Endodermal cell (in vitro differentiated cells): ENCODE measurements at regions not wholly inside any gene's neighbourhood (a gene's known extent, or its start where the extent isn't known, plus 50 kb on each side); places are given as distances from the start of the nearest gene placed in this dataset.
"Not testable (repeated sequence)": the region's sequence is repeated elsewhere in the genome, so short reads cannot be mapped to it uniquely, and the experiment has no call there.

ENCODE experiments used
- DNase-seq: peaks from one replicate; pipeline ENCODE4 v3.0.0-alpha.2; 2017
- H3K27ac ChIP-seq: 2 replicates; pipeline ENCODE4 v1.5.1; 2013; ENCODE audit warnings: mild to moderate bottlenecking, low read depth, low read length, moderate library complexity
- H3K27me3 ChIP-seq: 2 replicates; pipeline ENCODE4 v1.6.1; 2013; ENCODE audit warnings: mild to moderate bottlenecking, low read length, moderate library complexity; ENCODE audit not compliant: insufficient read depth, control insufficient read depth, poor library complexity, severe bottlenecking
- H3K36me3 ChIP-seq: 2 replicates; pipeline ENCODE4 v1.7.0; 2013; ENCODE audit warnings: mild to moderate bottlenecking, low read length, moderate library complexity; ENCODE audit not compliant: control insufficient read depth, insufficient read depth
- H3K4me1 ChIP-seq: one replicate; pipeline ENCODE4 v1.7.0; 2013; ENCODE audit warnings: low read length; ENCODE audit not compliant: control insufficient read depth, insufficient read depth
- H3K4me3 ChIP-seq: 2 replicates; pipeline ENCODE4 v1.5.1; 2013; ENCODE audit warnings: mild to moderate bottlenecking, low read length, moderate library complexity
- H3K9ac ChIP-seq: 2 replicates; pipeline ENCODE4 v1.6.1; 2013; ENCODE audit warnings: mild to moderate bottlenecking, low read length, moderate library complexity; ENCODE audit not compliant: poor library complexity, severe bottlenecking; ENCODE audit errors: extremely low read depth
- H3K9me3 ChIP-seq: 2 replicates; pipeline ENCODE4 v1.6.1; 2013; ENCODE audit warnings: mild to moderate bottlenecking, low read length, moderate library complexity; ENCODE audit not compliant: control insufficient read depth
- H3K27ac Mint-ChIP-seq: 2 replicates; pipeline ENCODE4 v1.8.0; 2020; ENCODE audit warnings: mixed read lengths
- H3K27me3 Mint-ChIP-seq: 2 replicates; pipeline ENCODE4 v1.8.0; 2021; ENCODE audit warnings: mild to moderate bottlenecking, mixed read lengths; ENCODE audit not compliant: insufficient read depth
- H3K36me3 Mint-ChIP-seq: 2 replicates; pipeline ENCODE4 v1.8.0; 2020; ENCODE audit warnings: low read depth, mixed read lengths
- H3K4me1 Mint-ChIP-seq: 2 replicates; pipeline ENCODE4 v1.8.0; 2020; ENCODE audit warnings: mixed read lengths
- H3K4me3 Mint-ChIP-seq: 2 replicates; pipeline ENCODE4 v1.8.0; 2020; ENCODE audit warnings: mild to moderate bottlenecking, moderate library complexity, mixed read lengths
- H3K9me3 Mint-ChIP-seq: 2 replicates; pipeline ENCODE4 v1.8.0; 2020; ENCODE audit warnings: mild to moderate bottlenecking, mixed read lengths
- WGBS, 2 experiments: methylation state at CpG; one replicate each; pipeline versions ENCODE4 v1.1.5 to v1.1.7; 2013; ENCODE audit warnings: missing lambda C conversion rate in 2 of 2, mixed read lengths in 1 of 2; ENCODE audit not compliant: insufficient coverage in 1 of 2, insufficient read length in 1 of 2; 5-methylcytosine and 5-hydroxymethylcytosine counted together
- TF ChIP-seq, protein P1 (sequence below): fragments of 200-600 bp; sonication (generic); conservative IDR thresholded peaks from 2 replicates; pipeline ENCODE4 v1.5.0; 2021; ENCODE audit warnings: antibody characterized with exemption, mild to moderate bottlenecking

DNA sequence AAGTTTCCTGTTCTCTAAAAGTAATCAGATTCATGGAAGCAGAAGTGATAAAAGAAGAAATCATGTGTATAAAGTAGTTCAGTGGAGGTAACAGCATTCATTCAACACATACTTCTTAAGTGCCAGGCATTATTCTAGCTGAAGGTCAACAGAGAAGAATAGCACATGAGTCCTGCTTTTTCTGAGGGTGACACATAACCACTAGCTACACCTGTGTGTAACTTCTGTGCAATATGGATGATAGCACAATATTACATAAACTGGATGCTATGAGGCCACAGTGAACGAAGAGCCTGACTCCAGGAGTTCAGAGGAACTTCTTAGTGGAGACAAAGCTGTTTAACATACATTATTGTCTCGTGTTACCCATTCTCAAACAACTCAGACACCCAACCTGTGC, 114.3 kb upstream of the PCED1B start:
- Histone ChIP-seq H3K9ac (no peak overlapping the region), H3K9me3 (no peaks in the 10 kb centered on the region), H3K36me3 (no peaks in the 10 kb centered on the region), H3K4me1 (peaks cover 19% of the 10 kb centered on the region), H3K27ac (no peak overlapping the region), H3K4me3 (peak overlapping the region; percentile 15), H3K27me3 (no peaks in the 10 kb centered on the region)
- Mint-ChIP-seq H3K4me1 (peaks cover 33% of the 10 kb centered on the region), H3K27ac (peak overlapping the region; percentile 78), H3K36me3 (no peaks in the 10 kb centered on the region), H3K9me3 (no peaks in the 10 kb centered on the region), H3K4me3 (no peak overlapping the region), H3K27me3 (no peaks in the 10 kb centered on the region)
- TF ChIP-seq, protein P1, sequence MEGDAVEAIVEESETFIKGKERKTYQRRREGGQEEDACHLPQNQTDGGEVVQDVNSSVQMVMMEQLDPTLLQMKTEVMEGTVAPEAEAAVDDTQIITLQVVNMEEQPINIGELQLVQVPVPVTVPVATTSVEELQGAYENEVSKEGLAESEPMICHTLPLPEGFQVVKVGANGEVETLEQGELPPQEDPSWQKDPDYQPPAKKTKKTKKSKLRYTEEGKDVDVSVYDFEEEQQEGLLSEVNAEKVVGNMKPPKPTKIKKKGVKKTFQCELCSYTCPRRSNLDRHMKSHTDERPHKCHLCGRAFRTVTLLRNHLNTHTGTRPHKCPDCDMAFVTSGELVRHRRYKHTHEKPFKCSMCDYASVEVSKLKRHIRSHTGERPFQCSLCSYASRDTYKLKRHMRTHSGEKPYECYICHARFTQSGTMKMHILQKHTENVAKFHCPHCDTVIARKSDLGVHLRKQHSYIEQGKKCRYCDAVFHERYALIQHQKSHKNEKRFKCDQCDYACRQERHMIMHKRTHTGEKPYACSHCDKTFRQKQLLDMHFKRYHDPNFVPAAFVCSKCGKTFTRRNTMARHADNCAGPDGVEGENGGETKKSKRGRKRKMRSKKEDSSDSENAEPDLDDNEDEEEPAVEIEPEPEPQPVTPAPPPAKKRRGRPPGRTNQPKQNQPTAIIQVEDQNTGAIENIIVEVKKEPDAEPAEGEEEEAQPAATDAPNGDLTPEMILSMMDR, result no peak
- no peak for DNase-seq
- 71 to 81% methylated on average over 1 of the region's 2 CpGs for WGBS, 2 experiments

DNA sequence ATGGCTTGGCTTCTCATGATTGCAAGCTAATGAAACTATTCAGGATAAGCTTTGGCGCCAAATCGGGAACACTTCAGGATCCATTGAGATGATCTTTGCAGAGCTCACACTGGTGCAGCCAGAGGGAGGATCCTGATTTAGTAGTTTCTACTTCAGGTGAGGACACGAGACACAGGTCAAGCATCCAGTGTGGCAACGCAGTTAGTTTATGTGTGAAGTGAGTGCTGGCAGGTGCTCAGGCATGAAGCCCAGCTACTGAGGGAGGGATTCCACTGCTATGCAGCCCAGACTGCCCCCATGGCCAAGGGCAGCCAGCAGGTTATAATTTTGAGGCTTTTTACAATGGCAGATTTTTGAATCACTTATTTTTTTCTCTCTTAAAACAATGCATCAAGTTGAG, 113.5 kb upstream of the PCED1B start:
- no peaks in the 10 kb centered on the region for H3K36me3 Mint-ChIP-seq
- peak overlapping the region; percentile 71 for H3K27ac Mint-ChIP-seq
- no peaks in the 10 kb centered on the region for H3K36me3 ChIP-seq
- peaks cover 19% of the 10 kb centered on the region for H3K4me1 ChIP-seq
- H3K4me3 Mint-ChIP-seq, result no peak overlapping the region
- no peaks in the 10 kb centered on the region for H3K27me3 ChIP-seq
- no peak overlapping the region for H3K9ac ChIP-seq
- H3K9me3 Mint-ChIP-seq, result no peaks in the 10 kb centered on the region
- 89 to 90% methylated on average over 4 of the region's 4 CpGs for WGBS, 2 experiments
- no peak overlapping the region for H3K4me3 ChIP-seq
- TF ChIP-seq, protein P1, result no peak
- no peaks in the 10 kb centered on the region for H3K9me3 ChIP-seq
- peaks cover 34% of the 10 kb centered on the region for H3K4me1 Mint-ChIP-seq
- peak; percentile 59 for DNase-seq
- no peaks in the 10 kb centered on the region for H3K27me3 Mint-ChIP-seq
- no peak overlapping the region for H3K27ac ChIP-seq

DNA sequence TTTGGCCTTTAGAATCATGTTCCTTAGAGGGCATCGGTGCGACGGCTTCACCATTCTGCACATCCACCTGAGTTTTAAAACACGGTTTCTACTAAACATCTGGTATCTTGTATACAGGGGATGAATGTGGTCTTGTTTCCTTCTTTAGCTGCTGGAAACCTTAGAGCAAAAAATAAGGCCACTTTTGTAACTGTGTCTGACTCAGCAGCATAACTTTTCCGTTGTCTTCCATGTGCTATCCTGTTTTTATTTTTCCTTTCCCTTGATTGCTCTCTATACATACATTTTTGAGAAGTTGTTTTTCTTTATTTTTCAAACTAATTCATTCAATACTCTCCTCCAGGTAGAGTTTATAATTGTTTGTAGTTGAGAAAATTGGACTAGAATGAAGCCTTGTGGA, 108.8 kb upstream of the PCED1B start:
- DNase-seq, result no peak
- Mint-ChIP-seq H3K27ac (no peak overlapping the region), H3K27me3 (no peaks in the 10 kb centered on the region), H3K4me1 (peaks cover 11% of the 10 kb centered on the region), H3K36me3 (no peaks in the 10 kb centered on the region), H3K9me3 (peaks cover 9% of the 10 kb centered on the region), H3K4me3 (no peak overlapping the region)
- WGBS, 2 experiments, result 96% methylated on average over 5 of the region's 5 CpGs; no CpG with 5 or more reads in 1 of the 2 experiments
- Histone ChIP-seq H3K9me3 (no peaks in the 10 kb centered on the region), H3K36me3 (no peaks in the 10 kb centered on the region), H3K9ac (no peak overlapping the region), H3K4me1 (peaks cover 4% of the 10 kb centered on the region), H3K27ac (no peak overlapping the region), H3K27me3 (no peaks in the 10 kb centered on the region), H3K4me3 (no peak overlapping the region)
- TF ChIP-seq, protein P1, result no peak

GRCh38 chr12:46973937-46974336, 105.5 kb upstream of the PCED1B start:
- DNase-seq, H3K27me3 Mint-ChIP-seq, H3K4me3 Mint-ChIP-seq, H3K27ac ChIP-seq, H3K4me3 ChIP-seq, H3K36me3 Mint-ChIP-seq, H3K4me1 Mint-ChIP-seq, H3K27me3 ChIP-seq, H3K36me3 ChIP-seq, H3K4me1 ChIP-seq, H3K27ac Mint-ChIP-seq, H3K9me3 ChIP-seq, H3K9ac ChIP-seq: not testable (repeated sequence)
- WGBS, 2 experiments, result 80 to 89% methylated on average over 1 to 2 of the region's 3 CpGs
- peaks cover 11% of the 10 kb centered on the region for H3K9me3 Mint-ChIP-seq
